ENCODE measurements at regions not wholly inside any gene's neighbourhood (a gene's known extent, or its start where the extent isn't known, plus 50 kb on each side); places are given as distances from the start of the nearest gene placed in this dataset.

DNA sequence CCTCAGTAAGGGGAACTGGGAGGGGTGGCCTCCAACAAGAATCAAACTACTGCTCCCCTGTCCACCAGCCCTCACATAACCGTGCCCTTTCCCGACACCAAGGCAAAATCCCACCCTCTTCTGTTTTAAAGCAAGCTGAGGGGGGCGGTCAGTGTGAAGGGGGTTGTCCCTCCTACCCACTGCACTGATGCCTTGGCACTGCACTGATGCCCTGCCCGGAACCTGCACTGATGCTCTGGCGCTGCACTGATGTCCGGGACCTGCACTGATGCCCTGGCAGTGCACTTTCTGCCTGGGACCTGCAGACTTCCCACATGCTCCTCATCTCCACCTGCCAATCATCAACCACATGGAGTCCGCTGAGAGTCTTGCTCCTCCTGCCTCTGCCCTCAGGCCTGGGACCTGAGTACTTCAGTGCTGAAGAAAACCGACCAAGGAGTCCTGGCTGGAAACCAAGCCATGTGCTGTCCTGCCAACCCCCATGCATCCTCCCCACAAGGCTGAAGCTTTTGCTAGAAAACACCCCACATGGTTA lies 179.5 kb downstream of the SMAD2 start:
- CTCF ChIA-PET = interaction anchor here (0.8 to 2.6 kb wide), 9 partner anchors 9 to 652 kb away, joined by 3 to 18 read pairs (median 4); no protein-coding TSS in a partner anchor
- POLR2A ChIA-PET = no interaction called here
- DNase-seq (ENCODE audit: extremely low spot score) = no peak
- TF ChIP-seq, protein P1, sequence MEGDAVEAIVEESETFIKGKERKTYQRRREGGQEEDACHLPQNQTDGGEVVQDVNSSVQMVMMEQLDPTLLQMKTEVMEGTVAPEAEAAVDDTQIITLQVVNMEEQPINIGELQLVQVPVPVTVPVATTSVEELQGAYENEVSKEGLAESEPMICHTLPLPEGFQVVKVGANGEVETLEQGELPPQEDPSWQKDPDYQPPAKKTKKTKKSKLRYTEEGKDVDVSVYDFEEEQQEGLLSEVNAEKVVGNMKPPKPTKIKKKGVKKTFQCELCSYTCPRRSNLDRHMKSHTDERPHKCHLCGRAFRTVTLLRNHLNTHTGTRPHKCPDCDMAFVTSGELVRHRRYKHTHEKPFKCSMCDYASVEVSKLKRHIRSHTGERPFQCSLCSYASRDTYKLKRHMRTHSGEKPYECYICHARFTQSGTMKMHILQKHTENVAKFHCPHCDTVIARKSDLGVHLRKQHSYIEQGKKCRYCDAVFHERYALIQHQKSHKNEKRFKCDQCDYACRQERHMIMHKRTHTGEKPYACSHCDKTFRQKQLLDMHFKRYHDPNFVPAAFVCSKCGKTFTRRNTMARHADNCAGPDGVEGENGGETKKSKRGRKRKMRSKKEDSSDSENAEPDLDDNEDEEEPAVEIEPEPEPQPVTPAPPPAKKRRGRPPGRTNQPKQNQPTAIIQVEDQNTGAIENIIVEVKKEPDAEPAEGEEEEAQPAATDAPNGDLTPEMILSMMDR (IDR thresholded peaks at IDR 0.05; ENCODE audit: control extremely low read depth, extremely low read depth, low read depth, missing control alignments) = no peak

DNA sequence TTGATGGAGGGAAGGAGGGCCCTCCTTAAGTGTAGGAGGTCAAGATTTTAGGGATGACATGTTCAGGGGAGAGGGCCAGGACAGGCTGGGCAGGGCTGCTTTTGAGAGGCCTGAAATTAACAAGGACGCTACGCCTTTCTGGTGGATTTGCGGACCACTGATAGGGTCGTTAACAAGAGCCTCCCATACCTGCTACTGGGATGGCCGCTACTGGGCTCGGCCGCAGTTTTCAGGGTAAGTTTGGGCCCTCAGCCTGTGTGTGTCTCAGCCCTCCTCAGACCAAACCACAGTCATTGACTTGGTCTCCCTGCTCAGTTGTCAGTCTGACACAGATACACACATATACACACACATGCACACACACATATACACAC lies 180.9 kb downstream of the SMAD2 start:
- ChIA-PET POLR2A (no interaction called here), CTCF (interaction anchor here (0.8 to 5.4 kb wide), 12 partner anchors 21 to 648 kb away, joined by 3 to 79 read pairs (median 4); no protein-coding TSS in a partner anchor)
- TF ChIP-seq, protein P1 (IDR thresholded peaks at IDR 0.05; ENCODE audit: control extremely low read depth, extremely low read depth, low read depth, missing control alignments) = no peak
- no peak for DNase-seq (ENCODE audit: extremely low spot score)

DNA sequence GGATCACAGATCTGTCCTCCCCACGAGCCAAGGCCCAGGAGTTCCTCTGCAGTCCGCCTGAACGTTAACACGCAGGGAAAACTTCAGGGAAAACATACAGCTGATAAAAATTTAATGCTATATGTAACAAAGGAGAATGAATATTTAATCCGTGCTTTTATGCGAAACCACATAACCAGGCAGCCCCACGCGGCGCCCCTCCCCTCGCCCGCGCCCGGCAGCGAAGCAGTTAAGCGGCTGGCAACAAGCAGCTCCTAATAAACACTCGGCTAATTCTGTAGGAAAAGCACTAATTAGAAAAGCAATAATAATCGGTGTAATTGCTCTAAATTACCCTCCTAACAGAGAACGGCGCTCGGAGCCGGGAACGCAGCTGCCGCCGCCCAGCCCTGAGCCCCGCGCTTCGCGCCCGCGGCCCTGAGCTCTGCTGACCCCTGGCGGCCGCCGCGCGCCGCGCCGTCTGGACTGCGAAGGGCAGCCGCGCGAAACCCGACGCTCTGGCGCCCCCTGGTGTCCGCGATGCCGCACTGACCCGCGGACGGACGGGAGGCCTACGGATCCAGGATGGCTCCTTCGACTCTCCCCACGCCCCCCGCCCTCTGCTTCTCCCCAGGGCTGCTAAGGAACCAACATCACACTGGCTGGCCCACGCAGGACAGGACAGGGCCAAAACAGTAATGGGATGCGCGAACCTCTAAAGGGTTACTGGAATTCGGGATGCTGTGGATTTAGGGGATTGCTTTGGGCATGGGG lies 181.4 kb downstream of the SMAD2 start:
- ChIA-PET CTCF (interaction anchor here (0.6 to 5.4 kb wide), 65 partner anchors 8 to 699 kb away, joined by 3 to 79 read pairs (median 4); no protein-coding TSS in a partner anchor), POLR2A (no interaction called here)
- peak; percentile 89 for DNase-seq (ENCODE audit: extremely low spot score)
- TF ChIP-seq, protein P1 (IDR thresholded peaks at IDR 0.05; ENCODE audit: control extremely low read depth, extremely low read depth, low read depth, missing control alignments) = peak; percentile 100

DNA sequence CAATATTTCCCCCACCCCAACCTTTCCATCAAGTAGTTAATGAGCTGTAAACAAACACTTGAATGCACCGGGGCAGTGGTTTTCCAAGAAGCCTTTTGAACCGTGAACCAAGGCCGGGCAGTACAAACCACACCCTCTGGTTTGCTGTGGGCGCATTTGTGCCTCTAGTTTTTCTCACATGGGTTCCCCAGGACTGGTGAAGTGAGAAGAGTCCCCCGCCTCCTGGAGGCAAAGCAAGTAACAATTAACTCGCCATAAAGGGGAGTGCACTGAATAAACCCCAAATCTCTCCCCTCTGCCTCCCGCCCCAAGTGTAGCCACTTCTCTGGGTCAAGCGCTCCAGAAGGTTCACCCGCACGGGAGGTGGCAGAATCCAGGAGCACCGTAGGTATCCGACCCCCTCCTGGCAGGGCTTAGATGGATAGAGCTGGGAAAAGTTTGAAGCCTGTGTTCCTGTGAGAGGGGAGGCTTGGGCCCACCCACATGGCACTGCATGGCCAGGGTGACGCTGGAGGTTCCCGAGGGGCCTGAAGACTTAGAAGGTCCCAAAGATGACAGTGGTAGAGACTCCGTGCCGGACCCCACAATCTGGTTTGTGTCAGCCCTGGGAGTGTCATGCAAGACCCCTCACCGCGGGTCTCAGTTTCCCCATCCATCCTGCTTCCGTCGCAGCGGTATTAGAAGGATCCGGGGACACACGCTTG lies 182.2 kb downstream of the SMAD2 start:
- CTCF ChIA-PET = interaction anchor here (0.6 to 5.4 kb wide), 70 partner anchors 7 to 699 kb away, joined by 3 to 79 read pairs (median 4); no protein-coding TSS in a partner anchor
- no peak for DNase-seq (ENCODE audit: extremely low spot score)
- TF ChIP-seq, protein P1 (IDR thresholded peaks at IDR 0.05; ENCODE audit: control extremely low read depth, extremely low read depth, low read depth, missing control alignments) = no peak
- POLR2A ChIA-PET = no interaction called here

DNA sequence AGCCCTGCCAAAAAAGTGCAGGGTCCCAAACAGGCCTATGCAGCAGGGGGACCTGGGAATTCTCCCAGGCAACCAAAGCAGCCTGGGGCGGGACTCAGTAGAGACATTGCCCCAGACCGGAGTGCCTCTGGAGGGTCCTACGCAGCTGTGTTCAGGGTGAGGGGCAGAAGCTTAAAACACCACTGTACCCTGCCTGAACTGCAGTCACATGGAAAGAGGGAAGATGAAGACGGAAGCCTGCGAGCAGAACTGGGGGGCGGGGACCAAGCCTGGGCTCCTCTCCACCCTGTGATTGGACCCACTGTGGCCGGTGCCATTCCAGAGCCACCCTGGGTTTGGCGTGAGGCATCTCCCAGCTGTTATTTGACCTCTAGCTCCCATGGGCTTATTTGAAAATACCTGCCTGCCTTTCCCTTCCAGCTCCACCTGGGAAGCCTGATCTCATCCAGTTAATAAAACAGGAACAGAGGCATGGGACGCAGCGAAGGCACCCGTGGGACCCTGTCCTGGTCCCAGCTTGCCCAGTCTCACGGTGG lies 183.1 kb downstream of the SMAD2 start:
- CTCF ChIA-PET = interaction anchor here (1.0 to 5.4 kb wide), 11 partner anchors 9 to 696 kb away, joined by 3 to 79 read pairs (median 5); no protein-coding TSS in a partner anchor
- TF ChIP-seq, protein P1 (IDR thresholded peaks at IDR 0.05; ENCODE audit: control extremely low read depth, extremely low read depth, low read depth, missing control alignments) = no peak
- DNase-seq (ENCODE audit: extremely low spot score) = no peak
- POLR2A ChIA-PET = no interaction called here

DNA sequence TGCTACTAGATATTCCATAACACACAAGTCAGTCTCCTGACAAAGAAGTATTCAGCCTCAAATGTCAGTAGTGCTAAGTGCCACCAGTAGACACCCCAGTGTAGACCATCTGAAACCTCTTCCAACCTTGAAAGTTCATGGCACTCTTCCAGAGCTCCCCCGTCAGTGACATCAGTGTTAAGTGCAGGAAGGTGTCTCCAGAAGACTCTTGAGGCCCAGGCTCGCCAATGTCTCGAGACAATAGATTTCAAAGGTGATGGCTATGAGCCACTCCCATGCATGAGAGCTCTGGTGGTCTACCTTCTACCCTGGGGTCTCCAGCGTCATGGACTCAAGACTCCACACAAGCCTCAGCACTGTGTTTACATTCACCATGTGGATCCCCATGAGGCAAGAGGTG lies 183.8 kb downstream of the SMAD2 start:
- TF ChIP-seq, protein P1 (IDR thresholded peaks at IDR 0.05; ENCODE audit: control extremely low read depth, extremely low read depth, low read depth, missing control alignments) = no peak
- CTCF ChIA-PET = interaction anchor here (1.0 to 5.4 kb wide), 7 partner anchors 8 to 531 kb away, joined by 3 to 79 read pairs (median 5); no protein-coding TSS in a partner anchor
- POLR2A ChIA-PET = no interaction called here
- DNase-seq (ENCODE audit: extremely low spot score) = no peak
